HCT116 (cell line): ENCODE measurements at regions not wholly inside any gene's neighbourhood (a gene's known extent, or its start where the extent isn't known, plus 50 kb on each side); places are given as distances from the start of the nearest gene placed in this dataset.

ENCODE experiments used
- ATAC-seq: fragments of 200-7000 bp; cut with Tn5 transposase; 2 replicates; pipeline ENCODE4 v1.9.1; 2020; ENCODE audit warnings: mild to moderate bottlenecking, moderate library complexity
- BruUV-seq: library from RNA; stranded (reverse); fragments of 400-500 nt; replicated peaks from 2 replicates; lab custom pipeline; 2021; lab: Mats Ljungman, UMichigan
- CTCF ChIA-PET: fragments of 300-600 bp; sonication (Branson Sonifier 250); formaldehyde crosslinking; loops from one replicate; lab custom pipeline; 2021; ENCODE audit warnings: antibody characterized with exemption; lab: Charles Lee
- POLR2A ChIA-PET: fragments of 300-600, 350-600 bp; sonication (Branson Sonifier 250); formaldehyde crosslinking; loops from one replicate; lab custom pipeline; 2021; ENCODE audit warnings: antibody characterized with exemption; lab: Charles Lee
- RAD21 ChIA-PET, 2 experiments: fragments of 300-600 bp; sonication (Branson Sonifier 250); formaldehyde crosslinking; loops; one replicate each; lab custom pipeline; 2023; ENCODE audit warnings: low total read pairs in 2 of 2; ENCODE audit not compliant: uncharacterized antibody in 2 of 2, unreplicated experiment in 2 of 2, low non-redundant PET in 1 of 2; lab: Charles Lee
- DNase-seq: peaks from one replicate; pipeline ENCODE4 v3.0.0-alpha.2; 2010; ENCODE audit warnings: low read depth, low spot score
- H2AFZ ChIP-seq: fragments of 200-600 bp; shearing (Covaris generic), sonication (generic); 2 replicates; pipeline ENCODE4 v1.6.1; 2017; ENCODE audit warnings: low read depth, mixed run types, mixed read lengths, antibody characterized with exemption, low read length; ENCODE audit not compliant: poor library complexity, severe bottlenecking
- H3K27ac ChIP-seq: 2 replicates; pipeline ENCODE4 v1.5.1; 2012; ENCODE audit warnings: low read depth, low read length
- H3K27me3 ChIP-seq: fragments of 200-600 bp; sonication (generic); 2 replicates; pipeline ENCODE4 v1.6.1; 2016; ENCODE audit warnings: mixed run types, low read length, mixed read lengths; ENCODE audit not compliant: insufficient read depth
- H3K36me3 ChIP-seq, 2 experiments: fragments of 200-500 bp in 1 of 2; fragments of 200-600 bp in 1 of 2; sonication (Bioruptor generic) in 1 of 2; sonication (generic) in 1 of 2; 2 replicates each; pipeline versions ENCODE4 v1.5.1 to v1.6.1; 2014 to 2016; ENCODE audit warnings: low read length in 2 of 2, inconsistent platforms in 1 of 2, mixed read lengths in 1 of 2, mixed run types in 1 of 2; ENCODE audit not compliant: insufficient read depth in 2 of 2, control insufficient read depth in 1 of 2
- H3K4me1 ChIP-seq, 2 experiments: fragments of 200-600 bp in 1 of 2; sonication (generic) in 1 of 2; 2 replicates each; pipeline versions ENCODE4 v1.5.1 to v1.6.1; 2012 to 2017; ENCODE audit warnings: low read length in 2 of 2, inconsistent platforms in 1 of 2, mild to moderate bottlenecking in 1 of 2, mixed read lengths in 1 of 2, mixed run types in 1 of 2, moderate library complexity in 1 of 2; ENCODE audit not compliant: insufficient read depth in 2 of 2, control insufficient read depth in 1 of 2
- H3K4me2 ChIP-seq: fragments of 200-600 bp; sonication (generic); 2 replicates; pipeline ENCODE4 v1.6.1; 2017; ENCODE audit warnings: mixed run types, low read length, mixed read lengths
- H3K4me3 ChIP-seq, 2 experiments: fragments of 200-600 bp in 1 of 2; sonication (generic) in 1 of 2; replicated peaks in 1 of 2; 2 replicates each; pipeline ENCODE4 v1.5.1; 2011 to 2016; ENCODE audit warnings: low read length in 2 of 2, control low read depth in 1 of 2, low read depth in 1 of 2, mild to moderate bottlenecking in 1 of 2, mixed read lengths in 1 of 2, mixed run types in 1 of 2
- H3K79me2 ChIP-seq: fragments of 200-600 bp; sonication (generic); 2 replicates; pipeline ENCODE4 v1.6.1; 2017; ENCODE audit warnings: mild to moderate bottlenecking, mixed run types, low read length, moderate library complexity, mixed read lengths; ENCODE audit not compliant: insufficient read depth
- H3K9ac ChIP-seq: fragments of 200-600 bp; sonication (generic); 2 replicates; pipeline ENCODE4 v1.6.1; 2016; ENCODE audit warnings: low read length, mixed read lengths
- H3K9me2 ChIP-seq: fragments of 200-600 bp; sonication (generic), shearing (Covaris generic); 2 replicates; pipeline ENCODE4 v1.6.1; 2017; ENCODE audit warnings: mixed run types, mild to moderate bottlenecking, moderate library complexity; ENCODE audit not compliant: insufficient read depth
- H3K9me3 ChIP-seq, 2 experiments: fragments of 200-500 bp in 1 of 2; fragments of 200-600 bp in 1 of 2; sonication (Bioruptor generic) in 1 of 2; sonication (generic) in 1 of 2; 2 replicates each; pipeline ENCODE4 v1.6.1; 2014 to 2017; ENCODE audit warnings: low read length in 2 of 2, mixed read lengths in 2 of 2, inconsistent platforms in 1 of 2, low read depth in 1 of 2, mild to moderate bottlenecking in 1 of 2, mixed run types in 1 of 2, moderate library complexity in 1 of 2; ENCODE audit not compliant: control insufficient read depth in 1 of 2, insufficient read depth in 1 of 2
- H4K20me1 ChIP-seq: fragments of 200-600 bp; sonication (generic), shearing (Covaris generic); 2 replicates; pipeline ENCODE4 v1.6.1; 2017; ENCODE audit warnings: mixed run types, mild to moderate bottlenecking, moderate library complexity; ENCODE audit not compliant: insufficient read depth
- ATF3 ChIP-seq: IDR thresholded peaks from 2 replicates; pipeline ENCODE4 v1.6.1; 2012
- CBX3 ChIP-seq: IDR thresholded peaks from 2 replicates; pipeline ENCODE4 v1.6.1; 2012; ENCODE audit warnings: low read depth
- CEBPB ChIP-seq: IDR thresholded peaks from 2 replicates; pipeline ENCODE4 v1.6.1; 2012; ENCODE audit warnings: low read depth
- CTCF ChIP-seq, 3 experiments: fragments of 200-600 bp in 1 of 3; sonication (generic) in 1 of 3; IDR thresholded peaks in 2 of 3; conservative IDR thresholded peaks in 1 of 3; 2 replicates each; pipeline ENCODE4 v1.5.1; 2012 to 2017; ENCODE audit warnings: low read depth in 2 of 3, low read length in 2 of 3, antibody characterized with exemption in 1 of 3, borderline replicate concordance in 1 of 3, control low read depth in 1 of 3, mild to moderate bottlenecking in 1 of 3, mixed read lengths in 1 of 3, mixed run types in 1 of 3, moderate library complexity in 1 of 3; ENCODE audit not compliant: insufficient read depth in 1 of 3
- EGR1 ChIP-seq: IDR thresholded peaks from 2 replicates; pipeline ENCODE4 v1.6.1; 2012; ENCODE audit warnings: low read depth
- ELF1 ChIP-seq: IDR thresholded peaks from 2 replicates; pipeline ENCODE4 v1.6.1; 2012; ENCODE audit warnings: low read depth, borderline replicate concordance
- EZH2 ChIP-seq: fragments of 200-600 bp; sonication (generic); IDR thresholded peaks from 2 replicates; pipeline ENCODE4 v1.6.1; 2017; ENCODE audit warnings: antibody characterized with exemption, mixed run types
- EZH2phosphoT487 ChIP-seq: fragments of 200-600 bp; IDR thresholded peaks from 2 replicates; pipeline ENCODE4 v1.6.1; 2018; ENCODE audit warnings: antibody characterized with exemption, borderline replicate concordance
- FOSL1 ChIP-seq: IDR thresholded peaks from 2 replicates; pipeline ENCODE4 v1.6.1; 2012; ENCODE audit warnings: low read depth
- MAX ChIP-seq: IDR thresholded peaks from 2 replicates; pipeline ENCODE4 v1.6.1; 2012
- POLR2A ChIP-seq: IDR thresholded peaks from 2 replicates; pipeline ENCODE4 v1.7.0; 2011; ENCODE audit warnings: borderline replicate concordance; ENCODE audit not compliant: insufficient read depth, insufficient read length; ENCODE audit errors: extremely low read depth
- RAD21 ChIP-seq: IDR thresholded peaks from 2 replicates; pipeline ENCODE4 v1.6.1; 2012; ENCODE audit warnings: low read depth, mild to moderate bottlenecking
- SRF ChIP-seq: IDR thresholded peaks from 2 replicates; pipeline ENCODE4 v1.6.1; 2012; ENCODE audit warnings: low read depth
- TCF7L2 ChIP-seq: IDR thresholded peaks from 2 replicates; pipeline ENCODE4 v1.7.0; 2011; ENCODE audit warnings: borderline replicate concordance, inconsistent platforms; ENCODE audit not compliant: insufficient read depth, insufficient read length; ENCODE audit errors: extremely low read depth
- YY1 ChIP-seq: IDR thresholded peaks from 2 replicates; pipeline ENCODE4 v1.6.1; 2011; ENCODE audit warnings: low read length, low read depth, moderate library complexity, mild to moderate bottlenecking; ENCODE audit not compliant: insufficient replicate concordance; ENCODE audit errors: extremely low read depth
- ZBTB33 ChIP-seq: IDR thresholded peaks from 2 replicates; pipeline ENCODE4 v1.6.1; 2011; ENCODE audit warnings: mild to moderate bottlenecking, low read length, moderate library complexity; ENCODE audit not compliant: insufficient replicate concordance; ENCODE audit errors: extremely low read depth
- intact Hi-C: fragments of 100-400 bp; cut with micrococcal nuclease; formaldehyde crosslinking; loops from 2 replicates; pipeline ENCODE4 v1.10.0; 2022

GRCh38 chr5:101473483-101473882 lies 570.4 kb upstream of the ST8SIA4 start:
- no peak for DNase-seq
- Histone ChIP-seq H3K4me3 (no peak overlapping the region), H3K79me2 (no peaks in the 10 kb centered on the region), H3K27me3 (no peaks in the 10 kb centered on the region), H4K20me1 (no peaks in the 10 kb centered on the region), H3K9me2 (no peaks in the 10 kb centered on the region; the same call in 1 of the 2 replicates), H3K9ac (no peak overlapping the region), H3K9me3 (no peaks in the 10 kb centered on the region), H2AFZ (peak overlapping the region; percentile 22), H3K4me1 (no peaks in the 10 kb centered on the region), H3K27ac (no peak overlapping the region), H3K36me3 (no peaks in the 10 kb centered on the region), H3K4me2 (no peak overlapping the region)
- CTCF ChIA-PET = no interaction called here
- no TSS peak for BruUV-seq
- RAD21 ChIA-PET = no interaction called here
- intact Hi-C loops = no loop called here
- POLR2A ChIA-PET = no interaction called here
- ATAC-seq = no peak
- TF ChIP-seq CEBPB = no peak
- TF ChIP-seq FOSL1 = no peak
- TF ChIP-seq ZBTB33 = no peak
- TF ChIP-seq TCF7L2 = no peak
- no peak for TF ChIP-seq ATF3
- no peak for TF ChIP-seq EGR1
- TF ChIP-seq YY1 = no peak

GRCh38 chr5:101461455-101461854 lies 558.4 kb upstream of the ST8SIA4 start:
- POLR2A ChIA-PET = no interaction called here
- TF ChIP-seq CBX3 (no peak), EZH2 (no peak), CTCF (IDR thresholded peaks at IDR 0.05 in 2 of 3, conservative IDR thresholded peaks at IDR 0.05 in 1 of 3; ENCODE audit: borderline replicate concordance in 1 of 3, insufficient read depth in 1 of 3, low read depth in 2 of 3, low read length in 2 of 3) (no peak), SRF (no peak), ZBTB33 (no peak), ELF1 (no peak), EZH2phosphoT487 (no peak), MAX (no peak), RAD21 (no peak), POLR2A (no peak)

More at GRCh38 chr5:101461455-101461854, 558.4 kb upstream of the ST8SIA4 start:
- BruUV-seq = no TSS peak
- no peaks in the 10 kb centered on the region for H3K79me2 ChIP-seq
- DNase-seq (no peak), ATAC-seq (no peak)
- H3K36me3 ChIP-seq = no peaks in the 10 kb centered on the region
- no peak overlapping the region for H2AFZ ChIP-seq
- H3K27ac ChIP-seq = no peak overlapping the region
- no peak overlapping the region for H3K9ac ChIP-seq
- no peaks in the 10 kb centered on the region for H3K9me2 ChIP-seq
- H3K4me2 ChIP-seq = no peak overlapping the region
- CTCF ChIA-PET = no interaction called here
- no peaks in the 10 kb centered on the region for H3K4me1 ChIP-seq
- H3K27me3 ChIP-seq = no peaks in the 10 kb centered on the region
- no peak overlapping the region for H3K4me3 ChIP-seq
- no peaks in the 10 kb centered on the region for H3K9me3 ChIP-seq
- RAD21 ChIA-PET = no interaction called here
- intact Hi-C loops = no loop called here
- no peaks in the 10 kb centered on the region for H4K20me1 ChIP-seq
